MM.1S (cell line): ENCODE measurements at regions not wholly inside any gene's neighbourhood (a gene's known extent, or its start where the extent isn't known, plus 50 kb on each side); places are given as distances from the start of the nearest gene placed in this dataset.

ENCODE experiments used
- DNase-seq: peaks from one replicate; pipeline ENCODE4 v3.0.0-alpha.2; 2015
- H2AFZ ChIP-seq: fragments of 300-600 bp; sonication (generic); 2 replicates; pipeline ENCODE4 v1.6.0; 2016; ENCODE audit warnings: antibody characterized with exemption, low read length
- H3F3A ChIP-seq: fragments of 300-600 bp; sonication (generic); 2 replicates; pipeline ENCODE4 v1.6.1; 2016; ENCODE audit warnings: mild to moderate bottlenecking, antibody characterized with exemption, low read length, moderate library complexity, mixed read lengths; ENCODE audit not compliant: insufficient read depth
- H3K27ac ChIP-seq: fragments of 300-600 bp; sonication (generic); 2 replicates; pipeline ENCODE4 v1.5.1; 2016; ENCODE audit warnings: mild to moderate bottlenecking, low read length
- H3K27me3 ChIP-seq: fragments of 300-600 bp; sonication (generic); replicated peaks from 2 replicates; pipeline ENCODE4 v1.6.0; 2016; ENCODE audit warnings: low read length; ENCODE audit not compliant: insufficient read depth
- H3K36me3 ChIP-seq: fragments of 300-600 bp; sonication (generic); replicated peaks from 2 replicates; pipeline ENCODE4 v1.6.1; 2016; ENCODE audit warnings: mild to moderate bottlenecking, low read length, mixed read lengths; ENCODE audit not compliant: insufficient read depth
- H3K4me1 ChIP-seq: fragments of 300-600 bp; sonication (generic); 2 replicates; pipeline ENCODE4 v1.6.1; 2016; ENCODE audit warnings: low read length, mixed read lengths
- H3K4me2 ChIP-seq: fragments of 300-600 bp; sonication (generic); 2 replicates; pipeline ENCODE4 v1.6.0; 2016; ENCODE audit warnings: low read depth, low read length
- H3K4me3 ChIP-seq: fragments of 300-600 bp; sonication (generic); 2 replicates; pipeline ENCODE4 v1.5.1; 2016; ENCODE audit warnings: low read length, mixed read lengths
- H3K79me2 ChIP-seq: fragments of 300-600 bp; sonication (generic); 2 replicates; pipeline ENCODE4 v1.6.1; 2016; ENCODE audit warnings: mixed run types, low read length, mixed read lengths
- H3K9ac ChIP-seq: fragments of 300-600 bp; sonication (generic); 2 replicates; pipeline ENCODE4 v1.6.1; 2016; ENCODE audit warnings: low read length, mixed read lengths
- H3K9me2 ChIP-seq: fragments of 300-600 bp; sonication (generic); replicated peaks from 2 replicates; pipeline ENCODE4 v1.6.1; 2016; ENCODE audit warnings: mild to moderate bottlenecking, low read length, mixed read lengths; ENCODE audit not compliant: insufficient read depth
- H3K9me3 ChIP-seq: fragments of 300-600 bp; sonication (generic); replicated peaks from 2 replicates; pipeline ENCODE4 v1.6.1; 2016; ENCODE audit warnings: mild to moderate bottlenecking, low read length, mixed read lengths; ENCODE audit not compliant: insufficient read depth
- H4K20me1 ChIP-seq: fragments of 300-600 bp; sonication (generic); 2 replicates; pipeline ENCODE4 v1.6.1; 2016; ENCODE audit warnings: mild to moderate bottlenecking, low read length, moderate library complexity, mixed read lengths; ENCODE audit not compliant: insufficient read depth
- CTCF ChIP-seq: fragments of 300-600 bp; sonication (generic); IDR thresholded peaks from 2 replicates; pipeline ENCODE4 v1.5.1; 2016; ENCODE audit warnings: antibody characterized with exemption, low read length, mixed read lengths
- EZH2 ChIP-seq: fragments of 300-600 bp; sonication (generic); optimal IDR thresholded peaks from 2 replicates; pipeline ENCODE3; 2017; ENCODE audit warnings: low read depth, mild to moderate bottlenecking, antibody characterized with exemption, low read length, mixed read lengths
- EZH2phosphoT487 ChIP-seq: fragments of 300-600 bp; sonication (generic); IDR thresholded peaks from 2 replicates; pipeline ENCODE4 v1.6.1; 2018; ENCODE audit warnings: antibody characterized with exemption, low read length

- no peak for TF ChIP-seq EZH2phosphoT487
- no peak for TF ChIP-seq CTCF
- no peak for TF ChIP-seq EZH2
These were observed 314.6 kb upstream of the C16orf82 start for GRCh38 chr16:26752166-26752565.

GRCh38 chr16:26756633-26757032, 310.1 kb upstream of the C16orf82 start:
- Histone ChIP-seq H3K4me2 (no peak overlapping the region), H3K4me1 (no peaks in the 10 kb centered on the region), H4K20me1 (no peaks in the 10 kb centered on the region), H3K9ac (no peak overlapping the region), H3K36me3 (no peaks in the 10 kb centered on the region), H3K27me3 (no peaks in the 10 kb centered on the region), H3K4me3 (no peak overlapping the region), H3F3A (no peaks in the 10 kb centered on the region), H2AFZ (no peak overlapping the region), H3K27ac (no peak overlapping the region), H3K79me2 (no peaks in the 10 kb centered on the region), H3K9me2 (no peaks in the 10 kb centered on the region), H3K9me3 (no peaks in the 10 kb centered on the region)
- TF ChIP-seq CTCF (no peak), EZH2 (no peak), EZH2phosphoT487 (no peak)
- DNase-seq = no peak

More at GRCh38 chr16:26752166-26752565, 314.6 kb upstream of the C16orf82 start:
- no peaks in the 10 kb centered on the region for H4K20me1 ChIP-seq
- H3K79me2 ChIP-seq = no peaks in the 10 kb centered on the region
- no peak overlapping the region for H2AFZ ChIP-seq
- H3K9me3 ChIP-seq = 0 out of 2 replicates have a peak, but pooled peaks cover 2% of the 10 kb centered on the region
- H3K9me2 ChIP-seq = no peaks in the 10 kb centered on the region
- H3K9ac ChIP-seq = no peak overlapping the region
- H3K36me3 ChIP-seq = no peaks in the 10 kb centered on the region
- H3F3A ChIP-seq = no peaks in the 10 kb centered on the region
- H3K4me3 ChIP-seq = no peak overlapping the region
- no peak for DNase-seq
- no peaks in the 10 kb centered on the region for H3K4me1 ChIP-seq
- H3K27me3 ChIP-seq = no peaks in the 10 kb centered on the region
- no peak overlapping the region for H3K4me2 ChIP-seq
- H3K27ac ChIP-seq = no peak overlapping the region

- no peak overlapping the region for H3K9ac ChIP-seq
- no peaks in the 10 kb centered on the region for H3K36me3 ChIP-seq
- TF ChIP-seq EZH2phosphoT487 (no peak), CTCF (no peak), EZH2 (no peak)
- no peak overlapping the region for H3K4me3 ChIP-seq
- H2AFZ ChIP-seq = no peak overlapping the region
- H3K4me1 ChIP-seq = no peaks in the 10 kb centered on the region
- no peaks in the 10 kb centered on the region for H4K20me1 ChIP-seq
- H3K4me2 ChIP-seq = no peak overlapping the region
- no peaks in the 10 kb centered on the region for H3K27me3 ChIP-seq
- H3K27ac ChIP-seq = no peak overlapping the region
- H3K9me3 ChIP-seq = no peaks in the 10 kb centered on the region
- DNase-seq = no peak
- no peaks in the 10 kb centered on the region for H3F3A ChIP-seq
- H3K9me2 ChIP-seq = no peaks in the 10 kb centered on the region
- no peaks in the 10 kb centered on the region for H3K79me2 ChIP-seq
These were observed 304.1 kb upstream of the C16orf82 start for GRCh38 chr16:26762594-26762993.
